Mesothelial cell of epicardium (in vitro differentiated cells): ENCODE measurements at regions not wholly inside any gene's neighbourhood (a gene's known extent, or its start where the extent isn't known, plus 50 kb on each side); places are given as distances from the start of the nearest gene placed in this dataset.

Source experiments
- DNase-seq, 2 experiments: peaks; one replicate each; pipeline ENCODE4 v3.0.0; 2021; ENCODE audit warnings: low spot score in 2 of 2; ENCODE audit not compliant: unreplicated experiment in 2 of 2
- H3K27ac Mint-ChIP-seq: 2 replicates; pipeline ENCODE4 v1.8.0; 2021; ENCODE audit warnings: mixed read lengths
- H3K27me3 Mint-ChIP-seq: 2 replicates; pipeline ENCODE4 v1.8.0; 2021; ENCODE audit warnings: low read depth, mixed read lengths
- H3K36me3 Mint-ChIP-seq: 2 replicates; pipeline ENCODE4 v1.8.0; 2021; ENCODE audit warnings: mixed read lengths
- H3K4me1 Mint-ChIP-seq: 2 replicates; pipeline ENCODE4 v1.8.0; 2021; ENCODE audit warnings: mixed read lengths
- H3K4me3 Mint-ChIP-seq: 2 replicates; pipeline ENCODE4 v1.8.0; 2021; ENCODE audit warnings: mild to moderate bottlenecking, moderate library complexity, mixed read lengths
- H3K9me3 Mint-ChIP-seq: 2 replicates; pipeline ENCODE4 v1.8.0; 2021; ENCODE audit warnings: mixed read lengths
- CTCF ChIP-seq: fragments of 200-600 bp; sonication (generic); IDR thresholded peaks from one replicate; pipeline ENCODE4 v1.5.0; 2021; ENCODE audit warnings: antibody characterized with exemption; ENCODE audit not compliant: unreplicated experiment

- Mint-ChIP-seq H3K27ac (no peak overlapping the region), H3K9me3 (peaks cover 35% of the 10 kb centered on the region), H3K36me3 (no peaks in the 10 kb centered on the region), H3K27me3 (no peaks in the 10 kb centered on the region), H3K4me3 (no peak overlapping the region), H3K4me1 (peaks cover 7% of the 10 kb centered on the region)
- TF ChIP-seq CTCF = no peak
- no peak for DNase-seq
Observed at GRCh38 chr13:57982782-57983181, 351.2 kb downstream of the PCDH17 start.

GRCh38 chr13:57988276-57988675, 356.7 kb downstream of the PCDH17 start:
- H3K9me3 Mint-ChIP-seq = peaks cover 33% of the 10 kb centered on the region
- no peak for DNase-seq
- H3K4me1 Mint-ChIP-seq = peaks cover 3% of the 10 kb centered on the region
- no peak overlapping the region for H3K27ac Mint-ChIP-seq
- H3K4me3 Mint-ChIP-seq = no peak overlapping the region
- TF ChIP-seq CTCF = no peak
- no peaks in the 10 kb centered on the region for H3K36me3 Mint-ChIP-seq
- H3K27me3 Mint-ChIP-seq = no peaks in the 10 kb centered on the region

- Mint-ChIP-seq H3K27ac (no peak overlapping the region), H3K27me3 (no peaks in the 10 kb centered on the region), H3K9me3 (peaks cover 13% of the 10 kb centered on the region), H3K4me1 (peaks cover 3% of the 10 kb centered on the region), H3K36me3 (no peaks in the 10 kb centered on the region), H3K4me3 (no peak overlapping the region)
- no peak for DNase-seq
- TF ChIP-seq CTCF = no peak
Observed at GRCh38 chr13:57991041-57991440, 359.5 kb downstream of the PCDH17 start.

GRCh38 chr13:57992416-57992815, 360.9 kb downstream of the PCDH17 start:
- no peak for DNase-seq
- Mint-ChIP-seq H3K27ac (no peak overlapping the region), H3K4me3 (no peak overlapping the region), H3K4me1 (peaks cover 3% of the 10 kb centered on the region), H3K36me3 (no peaks in the 10 kb centered on the region), H3K9me3 (peaks cover 3% of the 10 kb centered on the region), H3K27me3 (no peaks in the 10 kb centered on the region)
- TF ChIP-seq CTCF = no peak

DNA sequence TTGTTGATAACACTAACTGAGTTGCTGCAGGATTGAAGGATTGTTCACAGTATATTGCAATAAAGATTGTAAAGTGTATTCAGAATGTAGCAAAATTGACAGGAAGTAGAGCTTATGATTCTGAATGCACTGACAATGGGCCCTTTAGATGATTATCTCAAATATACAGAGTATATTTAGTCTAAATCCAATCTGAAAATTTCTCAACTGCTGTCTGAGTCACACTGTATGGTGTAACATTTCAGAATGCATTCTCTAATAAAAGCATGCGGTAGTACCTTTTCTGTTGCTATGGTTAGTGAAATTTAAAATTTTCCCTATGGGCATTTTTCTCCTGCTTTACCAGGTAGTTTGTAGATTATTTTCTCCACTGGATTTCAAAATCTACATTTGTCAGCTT, 365.2 kb downstream of the PCDH17 start:
- Mint-ChIP-seq H3K27ac (no peak overlapping the region), H3K36me3 (peaks cover 2% of the 10 kb centered on the region), H3K4me1 (no peaks in the 10 kb centered on the region), H3K9me3 (peaks cover 13% of the 10 kb centered on the region), H3K4me3 (no peak overlapping the region), H3K27me3 (no peaks in the 10 kb centered on the region)
- DNase-seq = no peak
- no peak for TF ChIP-seq CTCF

- H3K4me1 Mint-ChIP-seq = no peaks in the 10 kb centered on the region
- no peaks in the 10 kb centered on the region for H3K36me3 Mint-ChIP-seq
- H3K4me3 Mint-ChIP-seq = no peak overlapping the region
Observed at GRCh38 chr13:58004751-58005150, 373.2 kb downstream of the PCDH17 start.

More at GRCh38 chr13:58004751-58005150, 373.2 kb downstream of the PCDH17 start:
- Mint-ChIP-seq H3K9me3 (peaks cover 5% of the 10 kb centered on the region), H3K27me3 (no peaks in the 10 kb centered on the region), H3K27ac (no peak overlapping the region)
- no peak for DNase-seq
- TF ChIP-seq CTCF = no peak
